HG03432 (cell line): ENCODE measurements at regions not wholly inside any gene's neighbourhood (a gene's known extent, or its start where the extent isn't known, plus 50 kb on each side); places are given as distances from the start of the nearest gene placed in this dataset.
"Not testable (repeated sequence)": the region's sequence is repeated elsewhere in the genome, so short reads cannot be mapped to it uniquely, and the experiment has no call there.

Experiments used
- ATAC-seq: cut with Tn5 transposase; IDR thresholded peaks from one replicate; pipeline ENCODE4 v1.9.1; 2021; ENCODE audit warnings: mild to moderate bottlenecking, moderate library complexity; ENCODE audit not compliant: unreplicated experiment

- ATAC-seq, result no peak
These were observed 577.6 kb upstream of the FAM98A start for GRCh38 chr2:34176693-34177092.

DNA sequence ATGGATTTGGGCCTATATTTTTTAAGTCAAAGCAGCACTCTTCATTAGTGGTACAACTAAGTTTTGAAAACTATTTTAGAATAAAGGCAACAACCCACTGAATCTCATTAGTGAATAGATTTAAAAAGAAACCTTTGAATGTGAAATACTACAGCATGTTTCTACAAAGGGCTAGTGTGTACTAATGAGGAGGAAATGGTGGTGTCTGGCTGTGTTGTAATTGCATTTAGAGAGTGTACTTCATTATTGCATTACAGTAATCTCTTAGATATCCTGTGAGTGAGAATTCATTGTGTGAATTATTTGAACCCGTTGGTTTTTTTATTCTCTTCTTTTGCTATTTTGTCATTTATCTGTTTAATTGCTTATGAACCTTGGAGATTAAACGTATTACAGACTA, 575.4 kb upstream of the FAM98A start:
- ATAC-seq, result no peak

DNA sequence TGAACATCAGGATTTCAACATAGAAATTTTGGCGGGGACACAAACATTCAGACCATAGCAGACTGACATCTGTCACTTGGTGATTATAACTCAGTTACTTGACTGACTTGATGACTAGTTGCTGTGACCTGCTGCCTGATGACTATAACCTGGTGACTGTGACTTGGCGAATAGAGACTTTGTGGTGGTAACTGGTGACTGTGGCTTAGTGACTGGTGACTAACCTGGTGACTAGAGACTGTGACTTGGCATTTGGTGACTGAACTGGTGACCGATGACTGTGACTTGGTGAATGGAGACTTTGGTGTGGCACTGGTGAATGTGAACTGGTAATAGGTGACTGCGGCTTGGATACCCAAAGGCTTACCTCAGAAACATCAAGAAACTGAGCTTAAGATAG, 563.1 kb upstream of the FAM98A start:
- ATAC-seq, result no peak

DNA sequence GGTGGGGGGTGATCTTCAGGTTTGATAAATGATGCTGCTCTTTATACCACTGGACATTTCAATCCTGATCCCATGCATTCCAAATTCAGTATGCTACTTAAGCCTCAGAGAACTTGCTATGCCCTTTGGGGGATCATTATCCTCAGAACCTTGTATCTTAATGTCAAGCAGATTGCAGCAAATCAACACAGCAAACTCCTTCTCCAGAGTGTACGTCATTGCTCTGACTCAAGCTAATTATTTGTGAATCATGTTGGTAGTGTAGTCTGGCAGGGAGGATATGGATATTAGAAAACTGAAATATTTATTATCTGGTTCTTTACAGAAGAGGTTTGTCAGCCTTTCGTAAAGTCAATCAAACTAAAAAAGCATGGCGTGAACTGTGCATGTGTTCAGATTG, 562.5 kb upstream of the FAM98A start:
- ATAC-seq, result no peak

GRCh38 chr2:34159901-34160300, 560.8 kb upstream of the FAM98A start:
- ATAC-seq, result no peak

- ATAC-seq, result no peak
These were observed 554.4 kb upstream of the FAM98A start for GRCh38 chr2:34153484-34153883.

GRCh38 chr2:34147780-34148179, 548.7 kb upstream of the FAM98A start:
- no peak for ATAC-seq

DNA sequence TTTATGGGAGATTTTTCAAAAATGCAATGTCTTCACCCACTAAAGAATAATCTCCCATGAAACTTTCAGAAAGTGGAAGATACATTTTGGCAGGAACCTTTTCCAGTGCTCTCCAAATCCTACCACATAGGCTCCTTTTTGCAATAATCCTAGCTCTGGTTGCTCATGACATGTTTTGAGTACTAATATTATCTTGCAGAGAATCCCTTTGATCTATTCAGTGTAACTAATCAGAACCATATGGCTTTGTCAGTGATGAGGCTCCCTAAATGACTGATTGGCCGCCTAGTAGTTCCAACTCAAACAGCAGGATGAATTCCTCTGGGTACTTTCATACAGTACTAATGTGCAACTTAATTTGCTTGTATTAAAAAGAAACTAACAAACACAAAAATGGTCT, 544.0 kb upstream of the FAM98A start:
- no peak for ATAC-seq

DNA sequence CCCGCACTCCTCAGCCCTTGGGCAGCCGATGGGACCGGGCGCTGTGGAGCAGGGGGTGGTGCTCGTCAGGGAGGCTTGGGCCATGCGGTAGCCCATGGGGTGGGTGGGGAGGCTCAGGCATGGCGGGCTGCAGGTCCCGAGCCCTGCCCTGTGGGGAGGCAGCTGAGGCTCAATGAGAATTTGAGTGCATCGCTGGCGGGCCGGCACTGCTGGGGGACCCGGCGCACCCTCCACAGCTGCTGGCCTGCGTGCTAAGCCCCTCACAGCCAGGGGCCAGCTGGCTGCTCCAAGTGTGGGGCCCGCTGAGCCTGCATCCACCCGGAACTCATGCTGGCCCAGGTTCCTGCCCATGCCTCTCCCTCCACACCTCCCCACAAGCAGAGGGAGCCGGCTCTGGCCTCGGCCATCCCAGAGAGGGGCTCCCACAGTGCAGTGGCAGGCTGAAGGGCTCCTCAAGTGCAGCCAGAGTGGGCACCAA, 543.5 kb upstream of the FAM98A start:
- not testable (repeated sequence) for ATAC-seq

DNA sequence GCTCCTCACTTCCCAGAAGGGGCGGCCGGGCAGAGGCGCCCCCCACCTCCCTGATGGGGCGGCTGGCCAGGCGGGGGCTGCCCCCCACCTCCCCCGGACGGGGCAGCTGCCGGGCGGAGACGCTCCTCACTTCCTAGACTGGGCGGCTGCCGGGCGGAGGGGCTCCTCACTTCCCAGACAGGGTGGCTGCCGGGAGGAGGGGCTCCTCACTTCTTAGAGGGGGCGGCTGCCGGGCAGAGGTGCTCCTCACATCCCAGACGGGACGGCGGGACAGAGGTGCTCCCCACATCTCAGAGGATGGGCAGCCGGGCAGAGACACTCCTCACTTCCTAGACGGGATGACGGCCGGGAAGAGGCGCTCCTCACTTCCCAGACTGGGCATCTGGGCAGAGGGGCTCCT, 534.0 kb upstream of the FAM98A start:
- not testable (repeated sequence) for ATAC-seq

DNA sequence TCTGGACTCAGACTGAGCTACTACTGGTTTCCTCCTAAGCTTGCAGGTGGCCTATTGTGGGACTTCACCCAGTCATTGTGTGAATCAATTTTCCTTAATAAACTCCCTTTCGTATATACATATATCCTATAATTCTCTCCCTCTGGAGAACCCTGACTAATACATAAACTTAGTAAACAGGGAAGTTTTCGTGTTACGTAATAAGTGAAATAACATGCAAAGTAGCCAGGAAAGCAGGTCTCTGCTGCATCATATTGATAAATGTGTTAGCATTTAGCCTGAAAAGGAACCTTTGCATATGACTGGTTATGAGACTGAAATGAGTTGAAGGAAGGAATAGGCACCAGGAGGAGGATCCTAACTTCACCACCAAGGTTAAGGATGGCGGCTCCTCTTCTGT, 527.2 kb upstream of the FAM98A start:
- no peak for ATAC-seq

DNA sequence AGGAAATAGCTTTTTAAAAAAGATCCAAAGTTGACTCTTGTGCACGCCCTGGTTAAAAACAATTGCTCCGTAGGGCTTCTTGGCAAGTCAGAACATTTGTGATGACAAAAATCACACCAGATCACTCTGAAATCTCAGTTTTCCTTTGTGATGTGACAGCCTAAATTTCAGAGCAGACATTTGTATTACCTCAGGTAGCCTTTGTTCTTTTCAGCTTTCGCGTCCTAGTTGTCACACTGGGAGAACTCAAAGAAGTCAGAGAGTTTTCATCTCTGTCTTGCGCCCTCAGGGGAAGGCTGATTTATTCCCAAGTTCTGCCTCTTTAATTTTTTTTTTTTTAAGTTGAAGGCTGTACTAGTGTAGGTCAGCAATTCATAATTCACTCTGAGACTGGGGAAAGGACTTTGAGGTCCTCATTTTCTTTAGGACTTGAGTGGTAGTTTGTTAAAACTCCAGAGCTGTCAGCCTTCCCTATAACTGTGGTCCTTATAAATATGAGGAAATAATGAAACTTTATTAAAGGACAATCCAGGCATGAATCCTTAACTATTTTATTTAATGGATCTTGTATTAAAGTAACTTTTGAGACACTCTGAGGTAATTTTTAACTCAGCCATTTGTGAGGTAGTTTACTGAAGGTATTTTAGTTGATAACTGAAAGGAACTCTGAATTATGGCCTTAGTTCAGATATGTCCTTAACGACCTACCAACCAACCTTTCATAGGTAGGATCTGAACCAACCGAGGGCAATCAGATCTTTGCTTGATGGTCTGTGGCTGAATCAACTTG, 525.1 kb upstream of the FAM98A start:
- ATAC-seq, result no peak

DNA sequence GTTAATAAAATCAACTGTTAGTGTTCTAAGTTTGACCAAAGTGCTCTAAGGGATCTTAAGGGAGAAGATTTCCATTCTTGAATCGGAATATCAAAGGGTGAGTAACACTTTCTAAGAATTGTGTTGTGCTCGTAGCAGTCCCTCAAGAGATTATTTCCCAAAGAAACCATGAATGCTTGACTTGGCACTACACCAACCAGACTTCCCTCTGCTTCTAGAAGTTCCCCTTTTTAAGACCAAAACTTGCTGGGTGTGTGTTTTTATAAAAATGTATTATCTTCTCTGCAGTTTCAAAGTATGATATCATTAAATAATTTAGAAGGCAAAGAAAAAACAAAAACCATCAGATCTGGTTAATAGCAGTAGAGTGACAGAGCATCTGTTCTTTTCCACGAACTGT, 522.0 kb upstream of the FAM98A start:
- ATAC-seq, result no peak

DNA sequence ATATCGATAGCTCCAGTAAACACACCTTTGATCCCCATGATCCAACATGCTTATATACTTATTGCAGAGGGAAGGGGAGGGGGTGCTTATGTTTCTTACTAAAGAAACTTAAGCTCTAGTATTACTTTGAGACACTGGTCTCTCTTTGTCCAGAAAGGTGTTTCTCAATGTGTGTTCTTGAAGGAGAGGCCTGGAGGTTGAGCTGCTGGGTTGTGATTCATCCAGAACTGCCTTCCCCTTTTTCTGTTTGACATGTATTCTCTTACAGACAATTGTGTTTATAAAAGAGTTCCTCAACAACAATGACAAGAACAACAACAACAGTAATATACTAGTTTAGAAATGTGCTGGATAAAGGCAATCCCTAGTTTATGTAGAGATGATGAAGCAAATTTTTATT, 516.0 kb upstream of the FAM98A start:
- no peak for ATAC-seq

DNA sequence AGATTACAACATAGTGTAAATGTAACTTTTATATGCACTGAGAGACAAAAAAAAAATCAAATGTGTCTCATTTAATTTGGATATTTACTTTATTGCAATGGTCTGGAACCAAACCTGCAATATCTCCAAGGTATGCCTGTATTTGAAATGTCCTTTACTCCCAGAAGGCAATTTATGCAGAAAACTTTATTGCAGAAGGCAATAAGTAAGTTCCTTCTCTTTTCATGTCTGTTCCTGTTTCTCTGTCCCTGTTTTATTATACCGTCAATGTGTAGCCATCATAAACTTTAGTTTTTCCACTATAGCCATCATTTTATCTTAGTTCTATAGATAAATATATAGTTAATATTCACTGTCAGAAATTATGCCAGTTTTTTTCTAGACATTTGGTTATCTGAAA, 513.1 kb upstream of the FAM98A start:
- ATAC-seq, result no peak

- no peak for ATAC-seq
These were observed 511.3 kb upstream of the FAM98A start for GRCh38 chr2:34110392-34110791.

- no peak for ATAC-seq
These were observed 508.7 kb upstream of the FAM98A start for GRCh38 chr2:34107811-34108210.

DNA sequence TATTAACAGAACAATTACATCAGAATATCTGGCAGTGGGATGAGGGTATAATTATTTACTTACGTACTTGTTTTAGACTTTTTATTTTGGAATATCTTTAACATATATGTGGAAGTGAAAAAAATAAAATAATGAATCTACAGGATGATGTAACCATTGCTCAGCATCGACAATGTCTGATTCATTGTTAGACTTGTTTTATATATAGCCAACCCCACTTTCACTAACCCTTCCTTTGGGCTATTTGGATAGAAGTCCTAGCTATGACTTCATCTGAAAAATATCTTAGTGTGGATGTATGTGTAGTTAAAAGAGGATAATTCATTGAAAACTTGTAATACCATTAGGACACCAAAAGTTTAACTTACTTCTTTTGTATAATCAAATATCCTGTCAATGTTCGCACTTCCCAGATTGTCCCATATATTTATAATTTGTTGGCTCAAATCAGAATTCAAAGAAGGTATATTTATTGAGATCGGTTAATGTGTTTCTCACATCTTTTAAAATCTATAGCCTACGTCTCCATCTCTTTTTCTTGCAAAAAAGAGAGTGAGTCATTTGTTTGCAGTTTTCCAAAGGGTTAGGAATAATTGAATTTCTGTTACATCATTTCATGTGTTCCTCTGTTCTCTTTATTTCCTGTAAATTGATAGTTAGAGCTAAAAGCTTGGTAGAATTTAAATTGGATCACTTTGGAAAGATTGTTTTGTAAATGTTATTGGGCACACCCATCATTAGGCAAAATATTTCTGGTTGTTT, 506.1 kb upstream of the FAM98A start:
- ATAC-seq, result no peak

- ATAC-seq, result no peak
These were observed 505.5 kb upstream of the FAM98A start for GRCh38 chr2:34104601-34105000.

DNA sequence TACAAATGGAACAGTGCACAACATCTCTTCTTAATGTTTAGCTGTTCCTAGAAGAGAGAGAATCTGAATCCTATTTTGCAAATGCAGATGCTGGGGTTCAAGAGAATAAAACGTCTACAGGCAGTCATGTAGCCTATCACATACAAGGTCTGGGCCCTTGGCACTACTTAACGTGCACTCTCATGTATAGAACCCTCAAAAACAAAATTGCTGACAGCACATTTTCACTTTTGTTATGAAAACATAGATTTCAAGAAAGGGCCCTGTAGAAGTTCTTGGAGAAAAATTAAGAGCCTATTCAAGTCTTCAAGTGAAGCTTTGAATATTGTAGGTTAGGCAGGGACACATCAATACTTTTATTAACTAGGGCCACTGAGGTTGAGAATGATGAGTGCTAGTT, 504.3 kb upstream of the FAM98A start:
- ATAC-seq, result no peak

DNA sequence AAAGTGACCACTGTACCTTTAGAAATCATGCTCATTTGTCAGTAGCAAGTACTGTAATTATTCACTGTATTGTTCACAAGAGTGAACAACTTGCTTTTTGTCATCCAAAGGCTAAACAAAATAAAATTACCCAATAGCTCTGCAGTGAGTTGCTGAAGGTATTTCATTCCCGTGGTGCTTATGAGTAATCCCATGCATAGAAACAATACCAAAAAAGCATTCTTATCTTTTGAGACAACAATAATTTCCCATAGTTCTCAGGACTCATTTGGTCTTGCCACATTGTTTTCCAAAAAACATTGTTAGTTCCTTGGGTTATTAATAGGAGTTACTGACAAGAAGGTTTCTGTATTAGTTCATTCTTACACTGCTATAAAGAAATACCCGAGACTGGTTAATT, 503.2 kb upstream of the FAM98A start:
- ATAC-seq, result no peak

GRCh38 chr2:34099377-34099776, 500.3 kb upstream of the FAM98A start:
- no peak for ATAC-seq
